Thoracic aorta (tissue), 2 donors: ENCODE measurements at regions not wholly inside any gene's neighbourhood (a gene's known extent, or its start where the extent isn't known, plus 50 kb on each side); places are given as distances from the start of the nearest gene placed in this dataset.

Experiments used
- ATAC-seq: fragments of 150-250 bp; one replicate; pipeline ENCODE4 v1.8.0; 2017; ENCODE audit warnings: low read depth; ENCODE audit not compliant: insufficient number of reproducible peaks, low FRiP score
- DNase-seq: peaks from one replicate; pipeline ENCODE4 v3.0.0-alpha.2; 2020; ENCODE audit warnings: low spot score
- H3K27ac ChIP-seq, 2 donors: fragments of 200-600 bp; sonication (generic); 1 replicate in 1 of 2; 2 replicates in 1 of 2; pipeline ENCODE4 v1.5.1; 2016; ENCODE audit warnings: mild to moderate bottlenecking in 2 of 2, moderate library complexity in 2 of 2
- H3K27me3 ChIP-seq: fragments of 200-600 bp; sonication (generic); replicated peaks from 2 replicates; pipeline ENCODE4 v1.6.0; 2016; ENCODE audit warnings: mild to moderate bottlenecking; ENCODE audit not compliant: insufficient read depth
- H3K36me3 ChIP-seq: fragments of 200-600 bp; sonication (generic); one replicate; pipeline ENCODE4 v1.5.1; 2016
- H3K4me1 ChIP-seq, 2 donors: fragments of 200-600 bp; sonication (generic); 1 replicate in 1 of 2; 2 replicates in 1 of 2; pipeline versions ENCODE4 v1.5.1 to v1.6.0; 2016; ENCODE audit warnings: low read depth in 2 of 2, mild to moderate bottlenecking in 1 of 2; ENCODE audit not compliant: control insufficient read depth in 1 of 2
- H3K4me3 ChIP-seq: fragments of 200-600 bp; sonication (generic); 2 replicates; pipeline ENCODE4 v1.5.1; 2016; ENCODE audit warnings: mild to moderate bottlenecking
- H3K9me3 ChIP-seq: fragments of 200-600 bp; sonication (generic); 2 replicates; pipeline ENCODE4 v1.5.1; 2016
- CTCF ChIP-seq: fragments of 200-600 bp; sonication (generic); IDR thresholded peaks from one replicate; pipeline ENCODE4 v1.5.1; 2019; ENCODE audit warnings: antibody characterized with exemption

GRCh38 chr1:69305621-69306020, 262.1 kb upstream of the LRRC7 start:
- no peaks in the 10 kb centered on the region for H3K27me3 ChIP-seq
- H3K9me3 ChIP-seq: no peaks in the 10 kb centered on the region
- H3K4me1 ChIP-seq: no peaks in the 10 kb centered on the region
- no peak overlapping the region for H3K4me3 ChIP-seq
- no peaks in the 10 kb centered on the region for H3K36me3 ChIP-seq
- H3K27ac ChIP-seq: no peak overlapping the region
- TF ChIP-seq CTCF: no peak
- ATAC-seq (no peak), DNase-seq (no peak)

- DNase-seq: no peak
- TF ChIP-seq CTCF: no peak
- Histone ChIP-seq H3K4me1 (no peaks in the 10 kb centered on the region), H3K4me3 (no peak overlapping the region), H3K9me3 (no peaks in the 10 kb centered on the region), H3K27me3 (no peaks in the 10 kb centered on the region), H3K27ac (no peak overlapping the region), H3K36me3 (no peaks in the 10 kb centered on the region)
- no peak for ATAC-seq
Observed at GRCh38 chr1:69312055-69312732, 255.5 kb upstream of the LRRC7 start.

- TF ChIP-seq CTCF: no peak
- H3K4me3 ChIP-seq: no peak overlapping the region
- H3K9me3 ChIP-seq: no peaks in the 10 kb centered on the region
- ATAC-seq (no peak), DNase-seq (no peak)
- no peaks in the 10 kb centered on the region for H3K36me3 ChIP-seq
- no peaks in the 10 kb centered on the region for H3K4me1 ChIP-seq
- H3K27me3 ChIP-seq: no peaks in the 10 kb centered on the region
- no peak overlapping the region for H3K27ac ChIP-seq
Observed at GRCh38 chr1:69313118-69313517, 254.6 kb upstream of the LRRC7 start.

- no peak for DNase-seq
- Histone ChIP-seq H3K27me3 (no peaks in the 10 kb centered on the region), H3K4me3 (no peak overlapping the region), H3K27ac (no peak overlapping the region), H3K9me3 (no peaks in the 10 kb centered on the region), H3K4me1 (no peaks in the 10 kb centered on the region), H3K36me3 (no peaks in the 10 kb centered on the region)
- TF ChIP-seq CTCF: no peak
- ATAC-seq: no peak
Observed at GRCh38 chr1:69315416-69315815, 252.3 kb upstream of the LRRC7 start.

- Histone ChIP-seq H3K9me3 (no peaks in the 10 kb centered on the region), H3K4me1 (no peaks in the 10 kb centered on the region), H3K27me3 (no peaks in the 10 kb centered on the region), H3K4me3 (no peak overlapping the region), H3K27ac (no peak overlapping the region), H3K36me3 (no peaks in the 10 kb centered on the region)
- no peak for DNase-seq
- no peak for TF ChIP-seq CTCF
- ATAC-seq: no peak
Observed at GRCh38 chr1:69315823-69316222, 251.9 kb upstream of the LRRC7 start.
